WTC11 (cell line): ENCODE measurements at regions not wholly inside any gene's neighbourhood (a gene's known extent, or its start where the extent isn't known, plus 50 kb on each side); places are given as distances from the start of the nearest gene placed in this dataset.

Source experiments
- ATF1 ChIP-seq: sonication (generic); formaldehyde crosslinking; IDR thresholded peaks from 2 replicates; pipeline ENCODE4 v1.8.1; 2023; ENCODE audit warnings: mild to moderate bottlenecking, moderate library complexity, missing genetic modification reagents
- ESRRA ChIP-seq: sonication (generic); formaldehyde crosslinking; IDR thresholded peaks from 2 replicates; pipeline ENCODE4 v1.8.1; 2022; ENCODE audit warnings: mild to moderate bottlenecking, missing genetic modification reagents, borderline replicate concordance
- FOXP1 ChIP-seq: sonication (generic); formaldehyde crosslinking; IDR thresholded peaks from 2 replicates; pipeline ENCODE4 v1.8.0; 2022; ENCODE audit warnings: missing genetic modification reagents, mild to moderate bottlenecking, moderate library complexity, borderline replicate concordance
- JUN ChIP-seq: sonication (generic); formaldehyde crosslinking; IDR thresholded peaks from 2 replicates; pipeline ENCODE4 v1.8.0; 2023; ENCODE audit warnings: mild to moderate bottlenecking, missing genetic modification reagents
- SP1 ChIP-seq: sonication (generic); formaldehyde crosslinking; conservative IDR thresholded peaks from 2 replicates; pipeline ENCODE4 v1.8.1; 2022; ENCODE audit warnings: missing genetic modification reagents
- TP53 ChIP-seq: sonication (generic); formaldehyde crosslinking; IDR thresholded peaks from 2 replicates; pipeline ENCODE4 v1.8.1; 2023; ENCODE audit warnings: mild to moderate bottlenecking, missing genetic modification reagents
- ZNF121 ChIP-seq: sonication (generic); formaldehyde crosslinking; IDR thresholded peaks from 2 replicates; pipeline ENCODE4 v1.8.0; 2023; ENCODE audit warnings: missing genetic modification reagents
- ZNF263 ChIP-seq: sonication (generic); formaldehyde crosslinking; IDR thresholded peaks from 2 replicates; pipeline ENCODE4 v1.8.1; 2022; ENCODE audit warnings: low read depth, mild to moderate bottlenecking, moderate library complexity, missing genetic modification reagents
- TF ChIP-seq, protein P1 (sequence below): sonication (generic); formaldehyde crosslinking; IDR thresholded peaks from 2 replicates; pipeline ENCODE4 v1.8.0; 2022; ENCODE audit warnings: mild to moderate bottlenecking, missing genetic modification reagents
- TF ChIP-seq, protein P2 (sequence below): fragments of 200-600 bp; IDR thresholded peaks from 2 replicates; pipeline ENCODE4 v1.8.0; 2022; ENCODE audit warnings: antibody characterized with exemption
- TF ChIP-seq, protein P3 (sequence below): fragments of 250-450 bp; sonication (Bioruptor Pico); IDR thresholded peaks from 2 replicates; pipeline ENCODE4 v2.1.2; 2022; ENCODE audit warnings: mild to moderate bottlenecking, moderate library complexity

DNA sequence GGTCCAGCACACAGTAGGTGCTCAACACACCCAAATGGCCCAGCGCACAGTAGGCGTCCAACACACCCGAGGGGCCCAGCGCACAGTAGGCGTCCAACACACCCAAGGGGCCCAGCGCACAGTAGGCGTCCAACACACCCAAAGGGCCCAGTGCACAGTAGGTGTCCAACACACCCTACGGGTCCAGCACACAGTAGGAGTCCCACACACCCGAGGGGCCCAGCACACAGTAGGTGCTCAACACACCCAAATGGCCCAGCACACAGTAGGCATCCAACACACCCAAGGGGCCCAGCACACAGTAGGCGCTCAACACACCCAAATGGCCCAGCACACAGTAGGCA is 80.8 kb downstream of the FOXL3 start:
- TF ChIP-seq, protein P1, sequence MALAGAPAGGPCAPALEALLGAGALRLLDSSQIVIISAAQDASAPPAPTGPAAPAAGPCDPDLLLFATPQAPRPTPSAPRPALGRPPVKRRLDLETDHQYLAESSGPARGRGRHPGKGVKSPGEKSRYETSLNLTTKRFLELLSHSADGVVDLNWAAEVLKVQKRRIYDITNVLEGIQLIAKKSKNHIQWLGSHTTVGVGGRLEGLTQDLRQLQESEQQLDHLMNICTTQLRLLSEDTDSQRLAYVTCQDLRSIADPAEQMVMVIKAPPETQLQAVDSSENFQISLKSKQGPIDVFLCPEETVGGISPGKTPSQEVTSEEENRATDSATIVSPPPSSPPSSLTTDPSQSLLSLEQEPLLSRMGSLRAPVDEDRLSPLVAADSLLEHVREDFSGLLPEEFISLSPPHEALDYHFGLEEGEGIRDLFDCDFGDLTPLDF (CRISPR knock-in tag) = no peak
- TF ChIP-seq, protein P2, sequence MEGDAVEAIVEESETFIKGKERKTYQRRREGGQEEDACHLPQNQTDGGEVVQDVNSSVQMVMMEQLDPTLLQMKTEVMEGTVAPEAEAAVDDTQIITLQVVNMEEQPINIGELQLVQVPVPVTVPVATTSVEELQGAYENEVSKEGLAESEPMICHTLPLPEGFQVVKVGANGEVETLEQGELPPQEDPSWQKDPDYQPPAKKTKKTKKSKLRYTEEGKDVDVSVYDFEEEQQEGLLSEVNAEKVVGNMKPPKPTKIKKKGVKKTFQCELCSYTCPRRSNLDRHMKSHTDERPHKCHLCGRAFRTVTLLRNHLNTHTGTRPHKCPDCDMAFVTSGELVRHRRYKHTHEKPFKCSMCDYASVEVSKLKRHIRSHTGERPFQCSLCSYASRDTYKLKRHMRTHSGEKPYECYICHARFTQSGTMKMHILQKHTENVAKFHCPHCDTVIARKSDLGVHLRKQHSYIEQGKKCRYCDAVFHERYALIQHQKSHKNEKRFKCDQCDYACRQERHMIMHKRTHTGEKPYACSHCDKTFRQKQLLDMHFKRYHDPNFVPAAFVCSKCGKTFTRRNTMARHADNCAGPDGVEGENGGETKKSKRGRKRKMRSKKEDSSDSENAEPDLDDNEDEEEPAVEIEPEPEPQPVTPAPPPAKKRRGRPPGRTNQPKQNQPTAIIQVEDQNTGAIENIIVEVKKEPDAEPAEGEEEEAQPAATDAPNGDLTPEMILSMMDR = no peak
- TF ChIP-seq TP53 = no peak
- no peak for TF ChIP-seq ZNF121
- TF ChIP-seq SP1 (CRISPR knock-in tag) = no peak
- no peak for TF ChIP-seq ATF1 (CRISPR knock-in tag)
- TF ChIP-seq FOXP1 (CRISPR knock-in tag) = no peak
- TF ChIP-seq ZNF263 (CRISPR knock-in tag) = no peak
- TF ChIP-seq, protein P3, sequence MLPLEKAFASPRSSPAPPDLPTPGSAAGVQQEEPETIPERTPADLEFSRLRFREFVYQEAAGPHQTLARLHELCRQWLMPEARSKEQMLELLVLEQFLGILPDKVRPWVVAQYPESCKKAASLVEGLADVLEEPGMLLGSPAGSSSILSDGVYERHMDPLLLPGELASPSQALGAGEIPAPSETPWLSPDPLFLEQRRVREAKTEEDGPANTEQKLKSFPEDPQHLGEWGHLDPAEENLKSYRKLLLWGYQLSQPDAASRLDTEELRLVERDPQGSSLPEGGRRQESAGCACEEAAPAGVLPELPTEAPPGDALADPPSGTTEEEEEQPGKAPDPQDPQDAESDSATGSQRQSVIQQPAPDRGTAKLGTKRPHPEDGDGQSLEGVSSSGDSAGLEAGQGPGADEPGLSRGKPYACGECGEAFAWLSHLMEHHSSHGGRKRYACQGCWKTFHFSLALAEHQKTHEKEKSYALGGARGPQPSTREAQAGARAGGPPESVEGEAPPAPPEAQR (CRISPR knock-in tag) = no peak
- no peak for TF ChIP-seq ESRRA
- no peak for TF ChIP-seq JUN (CRISPR knock-in tag)
